ENCODE measurements at regions not wholly inside any gene's neighbourhood (a gene's known extent, or its start where the extent isn't known, plus 50 kb on each side); places are given as distances from the start of the nearest gene placed in this dataset.
"Not testable (repeated sequence)": the region's sequence is repeated elsewhere in the genome, so short reads cannot be mapped to it uniquely, and the experiment has no call there.

DNA sequence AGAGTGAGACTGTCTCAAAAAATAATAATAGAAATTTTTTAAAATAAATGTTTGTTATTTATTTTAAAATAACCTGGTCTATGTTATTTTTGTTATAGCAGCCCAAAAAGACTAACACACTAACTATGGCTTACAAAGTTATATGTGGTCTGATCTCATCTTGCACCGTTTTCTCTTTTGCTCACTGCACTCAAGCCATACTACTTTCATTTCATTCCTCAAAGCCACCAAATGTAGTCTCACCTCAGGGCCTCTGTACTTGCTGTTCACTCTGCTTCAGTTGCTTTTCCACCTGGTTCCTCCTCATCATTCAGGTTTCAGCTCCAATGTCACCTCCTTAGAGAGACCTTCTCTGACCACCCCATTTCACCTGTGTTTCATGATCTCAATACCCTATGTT, 55.2 kb upstream of the MDM1 start:
- no peak for DNase-seq

GRCh38 chr12:68389305-68389704, 57.1 kb upstream of the MDM1 start:
- no peak for DNase-seq

DNA sequence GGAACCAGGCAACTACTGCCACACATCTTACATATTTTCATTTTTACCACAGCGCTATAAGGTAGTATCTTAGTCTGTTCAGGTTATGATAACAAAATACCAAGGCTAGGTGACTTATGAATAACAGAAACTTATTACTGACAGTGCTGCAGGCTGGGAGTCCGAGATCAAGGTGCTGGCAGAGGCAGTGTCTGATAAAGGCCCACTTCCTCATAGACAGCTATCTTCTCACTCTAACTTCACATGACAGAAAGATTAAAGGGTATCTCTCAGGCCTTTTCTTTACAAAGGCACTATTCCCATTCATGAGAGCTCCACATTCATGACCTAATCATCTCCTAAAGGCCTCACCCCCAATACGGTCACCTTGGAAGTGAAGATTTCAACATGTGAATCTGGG, 59.8 kb upstream of the MDM1 start:
- DNase-seq = no peak

DNA sequence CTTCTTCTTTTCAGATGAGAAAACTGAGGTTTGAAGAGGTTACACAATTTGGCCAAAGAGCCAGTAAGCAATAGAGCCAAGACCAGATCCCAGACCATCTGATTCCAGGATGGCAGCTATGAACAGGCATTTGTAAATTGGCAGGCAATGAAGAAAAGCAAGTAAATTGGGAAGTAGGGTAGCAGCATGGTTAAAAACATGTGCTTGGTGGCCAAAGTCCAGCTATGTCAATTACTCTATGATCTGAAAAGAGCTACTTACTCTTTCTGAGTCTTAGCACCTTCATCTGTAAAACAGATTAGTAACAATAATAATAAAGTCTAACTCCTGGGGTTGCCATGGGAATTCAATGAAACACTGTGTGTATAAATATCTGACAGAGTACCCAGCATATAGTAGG, 60.2 kb upstream of the MDM1 start:
- DNase-seq = no peak

DNA sequence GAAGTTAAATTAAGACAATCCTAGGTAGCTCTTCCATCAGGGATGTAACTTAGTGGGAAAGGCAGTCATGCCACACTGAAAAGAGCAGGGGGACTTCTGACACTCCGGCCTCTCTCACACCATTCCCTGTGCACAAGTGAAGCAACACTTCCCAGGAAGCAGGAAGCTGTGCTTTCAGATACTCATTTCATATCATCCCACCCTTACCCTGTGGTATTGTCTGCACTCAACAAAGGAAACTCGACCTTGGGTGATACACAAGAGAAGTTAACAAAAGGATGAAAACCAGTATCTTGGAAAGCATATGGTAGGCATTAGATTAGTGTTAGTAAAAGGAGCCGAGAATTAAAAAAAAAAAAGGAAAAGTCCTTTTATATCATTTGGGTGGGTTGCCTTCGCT, 61.3 kb upstream of the MDM1 start:
- DNase-seq = no peak

GRCh38 chr12:68397566-68398158, 65.5 kb upstream of the MDM1 start:
- no peak for DNase-seq

GRCh38 chr12:68398689-68399088, 66.5 kb upstream of the MDM1 start:
- DNase-seq = not testable (repeated sequence)

- DNase-seq = no peak
These were observed 68.2 kb upstream of the MDM1 start for GRCh38 chr12:68400226-68400829.

DNA sequence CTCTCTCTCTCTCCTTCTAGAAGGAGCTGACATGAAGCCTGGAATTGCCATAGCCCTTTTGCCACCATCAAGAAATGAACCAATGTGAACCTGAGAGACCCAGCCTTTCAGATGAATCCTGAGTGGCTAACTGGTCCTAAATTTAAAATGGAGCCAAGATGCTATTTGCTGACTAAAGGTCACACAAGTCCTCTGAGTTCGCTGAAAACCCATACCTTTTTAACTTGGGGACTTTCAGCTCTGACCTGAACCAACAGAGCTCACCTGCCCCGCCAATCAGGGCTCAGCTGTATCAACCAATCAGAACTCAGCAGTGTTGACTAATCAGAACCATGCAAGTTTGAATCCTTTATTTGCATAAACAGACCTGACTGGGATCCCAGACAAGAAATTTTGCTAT, 70.3 kb upstream of the MDM1 start:
- no peak for DNase-seq

DNA sequence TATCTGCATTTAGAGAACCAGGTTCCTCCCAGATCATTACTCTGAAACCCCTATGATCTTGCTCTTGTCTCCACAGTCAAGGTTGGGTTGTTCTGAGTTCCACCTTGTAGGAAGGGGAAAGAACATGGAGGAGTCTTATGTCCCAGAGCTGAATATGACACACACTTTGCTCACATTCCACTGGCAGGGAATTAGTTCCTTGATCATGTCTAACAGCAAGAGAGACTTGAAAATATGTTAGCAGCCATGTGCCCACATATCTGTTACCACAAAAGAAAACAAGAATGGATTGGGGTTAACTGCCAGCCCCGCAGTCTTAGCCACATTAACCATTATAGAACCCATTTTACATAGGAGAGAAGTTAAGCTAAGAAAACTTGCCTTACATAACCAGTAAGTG, 71.1 kb upstream of the MDM1 start:
- no peak for DNase-seq

GRCh38 chr12:68403711-68404110, 71.5 kb upstream of the MDM1 start:
- DNase-seq = no peak

- DNase-seq = no peak
These were observed 73.2 kb upstream of the MDM1 start for GRCh38 chr12:68405343-68405781.

DNA sequence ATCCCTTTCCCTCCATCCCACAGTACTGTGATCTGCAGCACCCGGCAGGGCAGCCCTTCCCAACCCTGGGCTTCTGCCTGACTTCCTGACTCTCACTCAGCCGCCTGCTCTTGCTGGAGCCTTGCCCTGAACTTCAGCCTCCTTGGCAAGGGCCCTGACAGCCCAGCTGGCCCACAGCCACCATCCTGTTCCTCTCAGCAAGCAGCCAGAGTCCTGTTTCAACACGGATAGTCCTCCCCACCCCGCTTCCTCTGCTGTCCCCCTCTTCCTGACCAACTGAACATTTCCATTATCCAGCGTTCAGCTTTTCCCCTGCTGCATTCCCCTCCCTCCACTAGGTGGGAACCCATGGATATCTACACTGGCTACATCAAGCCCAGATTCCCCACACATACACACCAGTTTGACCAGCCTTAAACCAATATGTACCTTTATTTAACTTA, 74.0 kb upstream of the MDM1 start:
- DNase-seq = no peak

DNA sequence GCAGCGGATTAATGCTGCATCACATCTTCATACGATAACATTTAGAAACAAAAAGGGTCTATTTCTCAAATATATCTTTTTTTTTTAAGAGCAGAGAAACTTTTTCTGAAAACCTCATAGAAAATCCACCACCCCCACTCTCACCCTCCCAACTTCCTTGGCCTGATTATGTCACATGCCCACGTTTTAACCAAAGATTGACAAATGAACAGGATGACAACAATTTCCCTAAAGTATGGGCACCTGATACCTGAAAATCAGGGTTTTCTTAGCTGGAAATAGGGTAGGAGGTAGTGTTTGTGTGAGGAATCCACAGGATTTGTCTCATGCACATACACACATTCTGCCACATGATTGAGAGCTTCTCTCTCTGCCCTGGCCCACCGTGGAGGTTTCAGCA, 74.7 kb upstream of the MDM1 start:
- DNase-seq = no peak

DNA sequence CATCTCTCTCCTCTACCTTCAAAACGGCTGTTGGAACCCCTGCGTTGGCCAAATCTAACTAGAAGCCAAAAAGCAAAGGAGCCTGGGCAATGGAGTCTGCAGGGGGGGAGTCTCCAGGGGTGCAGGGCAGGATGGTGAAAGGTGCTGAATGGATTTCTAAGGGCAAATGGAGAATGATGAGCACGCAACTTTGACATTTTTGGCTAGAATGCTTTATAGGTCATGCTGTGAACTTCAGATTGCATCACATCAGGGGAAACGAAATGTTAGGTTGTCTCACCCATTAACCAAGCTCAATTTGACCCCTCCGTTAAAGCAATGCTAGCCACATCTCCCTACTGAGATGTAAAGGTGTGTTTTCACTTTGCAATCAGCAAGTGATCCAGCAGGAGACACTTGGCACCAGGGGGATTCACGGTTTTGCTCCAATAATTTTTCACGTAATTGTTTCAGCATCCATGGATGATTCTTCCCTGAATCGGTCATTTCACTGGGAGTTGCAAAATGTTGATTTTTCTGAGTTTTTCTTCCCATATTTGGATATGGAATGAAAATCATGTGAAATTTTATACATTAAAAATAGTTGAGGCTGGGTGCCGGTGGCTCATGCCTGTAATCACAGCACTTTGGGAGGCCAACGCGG, 78.0 kb upstream of the MDM1 start:
- no peak for DNase-seq

GRCh38 chr12:68411371-68411770, 79.2 kb upstream of the MDM1 start:
- no peak for DNase-seq

- no peak for DNase-seq
These were observed 82.8 kb upstream of the MDM1 start for GRCh38 chr12:68414988-68415387.

DNA sequence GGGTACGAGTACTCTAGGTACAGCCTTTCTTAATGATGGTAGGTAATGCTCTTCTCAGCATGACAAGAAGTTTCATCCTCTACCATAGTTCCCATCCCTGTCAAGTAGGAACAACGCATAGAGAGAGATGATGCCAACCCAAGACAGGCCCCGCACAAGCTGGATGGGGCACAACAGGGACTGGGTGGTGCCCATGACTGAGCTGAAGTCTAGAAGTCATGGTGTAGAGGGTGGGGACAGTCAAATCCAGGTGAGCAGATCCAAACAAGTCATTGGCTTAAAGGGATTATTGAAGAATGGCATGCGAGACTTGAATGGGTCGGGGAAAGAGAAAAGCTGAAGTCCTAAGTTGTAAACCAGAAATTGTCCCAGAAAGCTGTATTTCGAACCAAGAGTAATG, 84.2 kb upstream of the MDM1 start:
- no peak for DNase-seq

GRCh38 chr12:68416826-68417225, 84.7 kb upstream of the MDM1 start:
- no peak for DNase-seq

GRCh38 chr12:68418137-68418460, 85.9 kb upstream of the MDM1 start:
- no peak for DNase-seq

- DNase-seq = no peak
These were observed 88.3 kb upstream of the MDM1 start for GRCh38 chr12:68420225-68421010.

- DNase-seq = no peak
These were observed 90.0 kb upstream of the MDM1 start for GRCh38 chr12:68422159-68422558.

- no peak for DNase-seq
These were observed 90.9 kb upstream of the MDM1 start for GRCh38 chr12:68422956-68423574.

DNA sequence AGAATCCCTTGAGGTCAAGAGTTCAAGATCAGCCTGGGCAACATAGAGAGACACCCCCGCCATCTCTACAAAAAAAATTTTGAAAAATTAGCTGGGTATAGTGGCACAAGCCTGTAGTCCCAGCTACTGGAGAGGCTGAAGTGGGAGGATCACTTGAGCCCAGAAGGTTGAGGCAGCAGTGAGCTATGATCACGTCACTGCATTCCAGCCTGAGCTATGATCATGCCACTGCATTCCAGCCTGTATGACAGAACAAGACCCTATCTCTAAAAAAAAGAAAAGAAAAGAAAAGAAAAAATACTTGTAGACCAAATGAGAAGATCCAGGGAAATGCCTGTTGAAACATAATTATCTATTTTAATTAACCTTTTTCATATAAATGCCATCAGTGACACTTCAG, 93.8 kb upstream of the MDM1 start:
- DNase-seq = no peak

Data from stimulated activated CD4-positive, alpha-beta T cell treated with anti-CD3 and anti-CD28 coated beads, Interleukin-12 subunit alpha, Interleukin-12 subunit beta, amount 100 ng/mL, for 4 hours (primary cell).